ENCODE measurements at regions not wholly inside any gene's neighbourhood (a gene's known extent, or its start where the extent isn't known, plus 50 kb on each side); places are given as distances from the start of the nearest gene placed in this dataset.

DNA sequence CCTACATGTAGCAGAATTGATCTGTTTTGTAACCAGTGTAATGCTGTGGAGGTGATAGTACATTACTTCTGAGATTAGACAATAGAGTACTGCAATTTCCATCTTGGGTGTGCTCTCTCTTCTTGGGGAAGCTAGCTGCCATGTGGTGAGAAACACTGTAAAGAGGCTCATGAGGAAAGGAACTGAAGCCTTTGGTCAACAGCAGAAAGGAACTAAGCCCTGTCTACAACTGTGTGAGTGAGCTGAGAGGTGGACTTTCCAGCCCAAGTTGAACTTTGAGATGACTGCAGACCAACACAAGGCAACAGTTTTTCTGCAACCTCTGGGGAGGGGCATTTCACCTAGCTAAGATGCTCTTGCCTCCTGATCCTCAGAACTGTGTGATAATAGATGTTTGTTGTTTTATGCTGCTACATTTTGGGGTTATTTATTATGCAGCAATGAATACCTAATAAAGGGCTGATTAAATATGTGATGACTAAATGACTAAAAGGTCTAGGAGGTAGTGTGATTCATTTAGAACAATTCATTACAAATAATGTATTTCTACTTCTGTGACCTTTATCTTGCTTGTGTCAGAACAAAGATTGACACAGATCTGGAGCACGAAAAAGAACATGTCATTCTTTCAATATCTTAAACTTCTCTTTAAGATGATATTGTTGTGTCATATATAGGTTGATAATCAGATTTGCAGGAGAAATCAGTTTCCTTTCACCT is 121.6 kb upstream of the THRB start:
- TF ChIP-seq, protein P1, sequence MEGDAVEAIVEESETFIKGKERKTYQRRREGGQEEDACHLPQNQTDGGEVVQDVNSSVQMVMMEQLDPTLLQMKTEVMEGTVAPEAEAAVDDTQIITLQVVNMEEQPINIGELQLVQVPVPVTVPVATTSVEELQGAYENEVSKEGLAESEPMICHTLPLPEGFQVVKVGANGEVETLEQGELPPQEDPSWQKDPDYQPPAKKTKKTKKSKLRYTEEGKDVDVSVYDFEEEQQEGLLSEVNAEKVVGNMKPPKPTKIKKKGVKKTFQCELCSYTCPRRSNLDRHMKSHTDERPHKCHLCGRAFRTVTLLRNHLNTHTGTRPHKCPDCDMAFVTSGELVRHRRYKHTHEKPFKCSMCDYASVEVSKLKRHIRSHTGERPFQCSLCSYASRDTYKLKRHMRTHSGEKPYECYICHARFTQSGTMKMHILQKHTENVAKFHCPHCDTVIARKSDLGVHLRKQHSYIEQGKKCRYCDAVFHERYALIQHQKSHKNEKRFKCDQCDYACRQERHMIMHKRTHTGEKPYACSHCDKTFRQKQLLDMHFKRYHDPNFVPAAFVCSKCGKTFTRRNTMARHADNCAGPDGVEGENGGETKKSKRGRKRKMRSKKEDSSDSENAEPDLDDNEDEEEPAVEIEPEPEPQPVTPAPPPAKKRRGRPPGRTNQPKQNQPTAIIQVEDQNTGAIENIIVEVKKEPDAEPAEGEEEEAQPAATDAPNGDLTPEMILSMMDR (conservative IDR thresholded peaks at IDR 0.05; ENCODE audit: low read length), result no peak
- TF ChIP-seq EZH2phosphoT487 (IDR thresholded peaks at IDR 0.05; ENCODE audit: borderline replicate concordance, low read depth, low read length), result no peak

All from OCI-LY7 (cell line).